HepG2 (cell line): ENCODE measurements at regions not wholly inside any gene's neighbourhood (a gene's known extent, or its start where the extent isn't known, plus 50 kb on each side); places are given as distances from the start of the nearest gene placed in this dataset.
A peak's percentile ranks its signal among the peaks of the same experiment; 100 is the strongest.

Source experiments
- AGO1 ChIP-seq: fragments of 200-400 bp; formaldehyde crosslinking; IDR thresholded peaks from 2 replicates; pipeline ENCODE4 v1.6.1; 2017; ENCODE audit warnings: mild to moderate bottlenecking, low read depth, low read length, moderate library complexity; ENCODE audit not compliant: poor library complexity, severe bottlenecking
- CENPT ChIP-seq: sonication (generic); formaldehyde crosslinking; IDR thresholded peaks from 2 replicates; pipeline ENCODE4 v1.8.0; 2022; ENCODE audit warnings: low read depth, mild to moderate bottlenecking, moderate library complexity, missing genetic modification reagents
- FOXP4 ChIP-seq: sonication (generic); formaldehyde crosslinking; IDR thresholded peaks from 2 replicates; pipeline ENCODE4 v1.4.0; 2020; ENCODE audit warnings: missing genetic modification reagents
- HIVEP1 ChIP-seq: sonication (generic); formaldehyde crosslinking; IDR thresholded peaks from 2 replicates; pipeline ENCODE4 v1.4.0; 2020; ENCODE audit warnings: mild to moderate bottlenecking, missing genetic modification reagents
- IKZF4 ChIP-seq: sonication (generic); formaldehyde crosslinking; IDR thresholded peaks from 2 replicates; pipeline ENCODE4 v1.5.1; 2020; ENCODE audit warnings: borderline replicate concordance, mild to moderate bottlenecking, low read depth, missing genetic modification reagents; ENCODE audit errors: not compliant biosample characterization
- KAT2B ChIP-seq: fragments of 150-350 bp; IDR thresholded peaks from 2 replicates; pipeline ENCODE4 v1.6.1; 2014; ENCODE audit warnings: low read depth, low read length, borderline replicate concordance
- PATZ1 ChIP-seq: sonication (generic); formaldehyde crosslinking; IDR thresholded peaks from 2 replicates; pipeline ENCODE4 v1.4.0; 2020; ENCODE audit warnings: missing genetic modification reagents
- PITX1 ChIP-seq: sonication (generic); formaldehyde crosslinking; IDR thresholded peaks from 2 replicates; pipeline ENCODE4 v1.5.1; 2020; ENCODE audit warnings: mild to moderate bottlenecking, missing genetic modification reagents
- POGK ChIP-seq: sonication (generic); formaldehyde crosslinking; conservative IDR thresholded peaks from 2 replicates; pipeline ENCODE4 v1.8.0; 2022; ENCODE audit warnings: mild to moderate bottlenecking, moderate library complexity, missing genetic modification reagents
- SALL1 ChIP-seq: sonication (generic); formaldehyde crosslinking; IDR thresholded peaks from 2 replicates; pipeline ENCODE4 v1.8.0; 2022; ENCODE audit warnings: mild to moderate bottlenecking, missing genetic modification reagents
- SPEN ChIP-seq: sonication (generic); formaldehyde crosslinking; IDR thresholded peaks from 2 replicates; pipeline ENCODE4 v1.5.1; 2020; ENCODE audit warnings: low read depth, mild to moderate bottlenecking, missing genetic modification reagents
- TEAD2 ChIP-seq: sonication (generic); formaldehyde crosslinking; IDR thresholded peaks from 2 replicates; pipeline ENCODE4 v1.9.0; 2021; ENCODE audit warnings: missing genetic modification reagents
- TSC22D2 ChIP-seq: sonication (generic); formaldehyde crosslinking; IDR thresholded peaks from 2 replicates; pipeline ENCODE4 v1.5.1; 2020; ENCODE audit warnings: missing genetic modification reagents, mild to moderate bottlenecking, borderline replicate concordance
- ZC3H13 ChIP-seq: sonication (generic); formaldehyde crosslinking; IDR thresholded peaks from 2 replicates; pipeline ENCODE4 v1.8.1; 2023; ENCODE audit warnings: mild to moderate bottlenecking, missing genetic modification reagents, moderate library complexity
- ZNF256 ChIP-seq: sonication (generic); formaldehyde crosslinking; conservative IDR thresholded peaks from 2 replicates; pipeline ENCODE4 v1.4.0; 2020; ENCODE audit warnings: missing genetic modification reagents
- ZNF296 ChIP-seq: sonication (generic); formaldehyde crosslinking; conservative IDR thresholded peaks from 2 replicates; pipeline ENCODE4 v1.5.0; 2020; ENCODE audit warnings: mild to moderate bottlenecking, missing genetic modification reagents
- ZNF510 ChIP-seq: sonication (generic); formaldehyde crosslinking; IDR thresholded peaks from 2 replicates; pipeline ENCODE4 v1.4.0; 2020; ENCODE audit warnings: low read depth, mild to moderate bottlenecking, missing genetic modification reagents
- ZNF547 ChIP-seq: sonication (generic); formaldehyde crosslinking; IDR thresholded peaks from 2 replicates; pipeline ENCODE4 v1.5.1; 2020; ENCODE audit warnings: mild to moderate bottlenecking, missing genetic modification reagents
- ZNF784 ChIP-seq: sonication (generic); formaldehyde crosslinking; IDR thresholded peaks from 2 replicates; pipeline ENCODE4 v1.5.1; 2020; ENCODE audit warnings: missing genetic modification reagents, mild to moderate bottlenecking, borderline replicate concordance
- ZNF841 ChIP-seq: sonication (generic); formaldehyde crosslinking; IDR thresholded peaks from 2 replicates; pipeline ENCODE4 v1.8.1; 2023; ENCODE audit warnings: missing genetic modification reagents, borderline replicate concordance

GRCh38 chr3:194003114-194004057 is 132.6 kb upstream of the HES1 start (continued):
- TF ChIP-seq CENPT (CRISPR knock-in tag): no peak
- 0 out of 2 replicates have a peak, but pooled peaks have one; percentile 12 for TF ChIP-seq POGK (CRISPR knock-in tag)
- no peak for TF ChIP-seq TSC22D2 (CRISPR knock-in tag)
- no peak for TF ChIP-seq AGO1
- no peak for TF ChIP-seq ZNF510
- no peak for TF ChIP-seq HIVEP1
- no peak for TF ChIP-seq ZNF296 (CRISPR knock-in tag)
- TF ChIP-seq KAT2B: no peak
- no peak for TF ChIP-seq SPEN (CRISPR knock-in tag)
- TF ChIP-seq ZNF256 (CRISPR knock-in tag): no peak
- no peak for TF ChIP-seq IKZF4 (CRISPR knock-in tag)
- TF ChIP-seq TEAD2 (CRISPR knock-in tag): no peak
- TF ChIP-seq ZNF841: no peak
- TF ChIP-seq FOXP4 (CRISPR knock-in tag): peak; percentile 10; the same call in 1 of the 2 replicates
- TF ChIP-seq PATZ1 (CRISPR knock-in tag): peak; percentile 60
- peak; percentile 65; the same call in 1 of the 2 replicates for TF ChIP-seq PITX1
- TF ChIP-seq SALL1 (CRISPR knock-in tag): peak; percentile 63
- TF ChIP-seq ZNF784 (CRISPR knock-in tag): no peak
- 0 out of 2 replicates have a peak, but pooled peaks have one; percentile 21 for TF ChIP-seq ZC3H13 (CRISPR knock-in tag)
- peak; percentile 38; the same call in 1 of the 2 replicates for TF ChIP-seq ZNF547 (CRISPR knock-in tag)
